ENCODE measurements at regions not wholly inside any gene's neighbourhood (a gene's known extent, or its start where the extent isn't known, plus 50 kb on each side); places are given as distances from the start of the nearest gene placed in this dataset.

DNA sequence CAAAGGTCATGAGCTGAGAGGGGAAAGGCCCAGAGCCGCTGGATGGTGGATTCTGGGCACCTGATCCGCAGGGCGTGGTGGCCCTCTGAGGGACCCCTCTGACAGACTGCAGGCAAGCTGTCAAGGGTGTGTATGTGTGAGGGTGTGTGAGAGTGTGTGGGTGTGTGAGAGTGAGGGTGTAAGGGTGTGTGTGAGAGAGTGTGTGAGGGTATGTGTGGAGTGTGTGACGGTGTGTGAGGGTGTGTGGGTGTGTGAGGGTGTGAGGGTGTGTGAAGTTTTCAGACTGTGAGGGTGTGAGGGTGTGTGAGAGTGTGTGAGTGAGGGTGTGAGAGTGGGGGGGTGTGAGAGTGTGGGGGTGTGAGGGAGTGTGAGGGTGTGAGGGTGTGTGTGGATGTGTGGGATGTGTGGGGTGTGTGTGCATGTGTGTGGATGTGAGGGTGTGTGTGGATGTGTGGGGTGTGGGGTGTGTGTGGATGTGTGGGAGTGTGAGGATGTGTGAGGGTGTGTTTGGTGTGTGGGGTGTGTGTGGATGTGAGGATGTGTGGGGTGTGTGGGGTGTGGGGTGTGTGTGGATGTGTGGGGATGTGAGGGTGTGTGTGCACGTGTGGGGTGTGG is 156.7 kb downstream of the TMEM121 start:
- TF ChIP-seq POLR2A (IDR thresholded peaks at IDR 0.05) = no peak
- no peak for TF ChIP-seq CTCF (IDR thresholded peaks at IDR 0.05)
- no peak for TF ChIP-seq POLR2AphosphoS5 (IDR thresholded peaks at IDR 0.05)

All from stomach (tissue), 4 donors.